Uterus (tissue), 2 donors: ENCODE measurements at regions not wholly inside any gene's neighbourhood (a gene's known extent, or its start where the extent isn't known, plus 50 kb on each side); places are given as distances from the start of the nearest gene placed in this dataset.

Experiments
- POLR2A ChIP-seq, 2 donors: fragments of 450-650 bp; IDR thresholded peaks; one replicate each; pipeline ENCODE4 v1.6.1; 2016; ENCODE audit warnings: antibody characterized with exemption in 2 of 2, mild to moderate bottlenecking in 1 of 2, moderate library complexity in 1 of 2
- TF ChIP-seq, protein P1 (sequence below), 4 experiments: fragments of 200-600 bp in 2 of 4; fragments of 450-650 bp in 2 of 4; sonication (generic) in 2 of 4; IDR thresholded peaks; one replicate each; pipeline ENCODE4 v1.5.1; 2016 to 2019; ENCODE audit warnings: antibody characterized with exemption in 4 of 4, mild to moderate bottlenecking in 2 of 4, moderate library complexity in 1 of 4

DNA sequence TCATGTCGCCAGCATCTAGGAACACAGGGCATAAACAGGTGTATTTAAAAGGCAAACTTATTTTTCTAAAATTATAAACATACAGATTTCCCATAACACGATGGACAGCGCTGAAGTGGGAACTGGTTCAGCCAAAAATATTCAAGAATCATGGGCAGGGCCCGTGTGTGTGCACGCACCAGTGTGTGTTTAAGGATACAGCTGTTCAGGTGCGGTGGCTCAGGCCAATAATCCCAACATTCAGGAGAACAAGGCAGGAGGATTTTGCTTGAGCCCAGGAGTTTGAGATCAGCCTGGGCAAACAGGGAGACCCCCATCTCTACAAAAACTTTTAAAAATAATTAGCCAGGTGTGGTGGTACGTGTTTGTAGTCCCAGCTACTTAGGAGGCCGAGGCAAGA lies 288.6 kb upstream of the HDAC4 start:
- TF ChIP-seq, protein P1, sequence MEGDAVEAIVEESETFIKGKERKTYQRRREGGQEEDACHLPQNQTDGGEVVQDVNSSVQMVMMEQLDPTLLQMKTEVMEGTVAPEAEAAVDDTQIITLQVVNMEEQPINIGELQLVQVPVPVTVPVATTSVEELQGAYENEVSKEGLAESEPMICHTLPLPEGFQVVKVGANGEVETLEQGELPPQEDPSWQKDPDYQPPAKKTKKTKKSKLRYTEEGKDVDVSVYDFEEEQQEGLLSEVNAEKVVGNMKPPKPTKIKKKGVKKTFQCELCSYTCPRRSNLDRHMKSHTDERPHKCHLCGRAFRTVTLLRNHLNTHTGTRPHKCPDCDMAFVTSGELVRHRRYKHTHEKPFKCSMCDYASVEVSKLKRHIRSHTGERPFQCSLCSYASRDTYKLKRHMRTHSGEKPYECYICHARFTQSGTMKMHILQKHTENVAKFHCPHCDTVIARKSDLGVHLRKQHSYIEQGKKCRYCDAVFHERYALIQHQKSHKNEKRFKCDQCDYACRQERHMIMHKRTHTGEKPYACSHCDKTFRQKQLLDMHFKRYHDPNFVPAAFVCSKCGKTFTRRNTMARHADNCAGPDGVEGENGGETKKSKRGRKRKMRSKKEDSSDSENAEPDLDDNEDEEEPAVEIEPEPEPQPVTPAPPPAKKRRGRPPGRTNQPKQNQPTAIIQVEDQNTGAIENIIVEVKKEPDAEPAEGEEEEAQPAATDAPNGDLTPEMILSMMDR (IDR thresholded peaks at IDR 0.05): no peak
- no peak for TF ChIP-seq POLR2A (IDR thresholded peaks at IDR 0.05)
